H1 (cell line): ENCODE measurements at regions not wholly inside any gene's neighbourhood (a gene's known extent, or its start where the extent isn't known, plus 50 kb on each side); places are given as distances from the start of the nearest gene placed in this dataset.

Source experiments
- CTCF ChIA-PET: fragments of 300-600 bp; sonication (Branson Sonifier 250); formaldehyde crosslinking; loops from one replicate; lab custom pipeline; 2021; ENCODE audit not compliant: partially characterized antibody; lab: Charles Lee
- POLR2A ChIA-PET: fragments of 300-600 bp; sonication (Branson Sonifier 250); formaldehyde crosslinking; loops from one replicate; lab custom pipeline; 2021; ENCODE audit warnings: inconsistent platforms; ENCODE audit not compliant: partially characterized antibody; lab: Charles Lee
- DNase-seq, 2 experiments: peaks; one replicate each; pipeline versions ENCODE4 v3.0.0 to v3.0.0-alpha.2; 2010 to 2022; ENCODE audit warnings: low spot score in 2 of 2, low read depth in 1 of 2, mixed read lengths in 1 of 2
- FAIRE-seq: peaks from 2 replicates; lab custom pipeline; 2011; peaks lifted over from hg19 to GRCh38; lab: Jason Lieb, UNC
- H2AFZ ChIP-seq: 2 replicates; pipeline ENCODE4 v1.8.1; 2012; ENCODE audit warnings: low read length, inconsistent platforms
- H2AK5ac ChIP-seq: 2 replicates; pipeline ENCODE4 v1.6.1; 2013; ENCODE audit warnings: low read depth, low read length
- H2BK120ac ChIP-seq: replicated peaks from 2 replicates; pipeline ENCODE3; 2013; ENCODE audit warnings: low read depth, low read length, inconsistent platforms
- H2BK12ac ChIP-seq: 2 replicates; pipeline ENCODE4 v1.6.1; 2013; ENCODE audit warnings: low read depth, low read length
- H2BK15ac ChIP-seq: 2 replicates; pipeline ENCODE4 v1.6.1; 2013; ENCODE audit warnings: low read length
- H2BK20ac ChIP-seq: 2 replicates; pipeline ENCODE4 v1.6.1; 2013; ENCODE audit warnings: low read length
- H2BK5ac ChIP-seq: 2 replicates; pipeline ENCODE4 v1.6.1; 2013; ENCODE audit warnings: low read depth, low read length
- H3K14ac ChIP-seq: 2 replicates; pipeline ENCODE4 v1.6.1; 2013; ENCODE audit warnings: inconsistent platforms; ENCODE audit not compliant: insufficient read length
- H3K18ac ChIP-seq: 2 replicates; pipeline ENCODE4 v1.6.1; 2013; ENCODE audit warnings: low read length; ENCODE audit errors: extremely low read depth
- H3K23ac ChIP-seq: 2 replicates; pipeline ENCODE4 v1.6.1; 2013; ENCODE audit warnings: inconsistent platforms; ENCODE audit not compliant: insufficient read length
- H3K23me2 ChIP-seq: 2 replicates; pipeline ENCODE4 v1.6.1; 2013; ENCODE audit warnings: low read depth, low read length
- H3K27ac ChIP-seq: 2 replicates; pipeline ENCODE4 v1.6.1; 2011; ENCODE audit warnings: low read depth, low read length, inconsistent platforms
- H3K27me3 ChIP-seq, 4 experiments: replicated peaks in 1 of 4; 1 replicate in 1 of 4; 2 replicates in 3 of 4; pipeline versions ENCODE4 v1.6.1 to v1.8.1; 2011 to 2013; ENCODE audit warnings: low read length in 3 of 4, mild to moderate bottlenecking in 3 of 4, inconsistent platforms in 2 of 4, mixed read lengths in 2 of 4, moderate library complexity in 1 of 4; ENCODE audit not compliant: control insufficient read depth in 3 of 4, insufficient read depth in 3 of 4; ENCODE audit errors: extremely low read depth in 1 of 4
- H3K36me3 ChIP-seq, 4 experiments: 2 replicates each; pipeline versions ENCODE4 v1.6.1 to v1.8.1; 2011 to 2013; ENCODE audit warnings: mild to moderate bottlenecking in 4 of 4, low read length in 3 of 4, moderate library complexity in 2 of 4, control low read depth in 1 of 4, inconsistent platforms in 1 of 4; ENCODE audit not compliant: insufficient read depth in 4 of 4, control insufficient read depth in 2 of 4
- H3K4ac ChIP-seq: replicated peaks from 2 replicates; pipeline ENCODE3; 2013; ENCODE audit warnings: low read length, low read depth, mixed read lengths, inconsistent platforms; ENCODE audit not compliant: insufficient read length
- H3K4me1 ChIP-seq, 4 experiments: replicated peaks in 1 of 4; 1 replicate in 1 of 4; 2 replicates in 3 of 4; pipeline versions ENCODE4 v1.6.1 to v1.8.1; 2011 to 2013; ENCODE audit warnings: low read length in 3 of 4, inconsistent platforms in 2 of 4, mixed read lengths in 1 of 4; ENCODE audit not compliant: insufficient read depth in 4 of 4, control insufficient read depth in 3 of 4
- H3K4me2 ChIP-seq, 2 experiments: 2 replicates each; pipeline versions ENCODE4 v1.6.1 to v1.8.1; 2011 to 2013; ENCODE audit warnings: low read depth in 2 of 2, low read length in 2 of 2, control low read depth in 1 of 2, inconsistent platforms in 1 of 2, mild to moderate bottlenecking in 1 of 2; ENCODE audit not compliant: insufficient read depth in 1 of 2
- H3K4me3 ChIP-seq, 4 experiments: fragments of 200-600, 300-600 bp in 1 of 4; sonication (generic), shearing (Covaris generic), sonication (Bioruptor Twin) in 1 of 4; 2 replicates each; pipeline versions ENCODE4 v1.5.1 to v1.8.1; 2011 to 2016; ENCODE audit warnings: low read length in 4 of 4, low read depth in 3 of 4, control low read depth in 2 of 4, inconsistent platforms in 2 of 4, mild to moderate bottlenecking in 2 of 4, mixed read lengths in 1 of 4, moderate library complexity in 1 of 4; ENCODE audit not compliant: insufficient read depth in 2 of 4; ENCODE audit errors: extremely low read depth in 1 of 4
- H3K56ac ChIP-seq: replicated peaks from 2 replicates; pipeline ENCODE3; 2013; ENCODE audit warnings: low read depth, mild to moderate bottlenecking, mixed read lengths, low read length, inconsistent platforms; ENCODE audit not compliant: insufficient read length
- H3K79me1 ChIP-seq: 2 replicates; pipeline ENCODE4 v1.6.1; 2013; ENCODE audit warnings: low read depth, low read length, control low read depth
- H3K79me2 ChIP-seq, 2 experiments: 2 replicates each; pipeline versions ENCODE4 v1.6.1 to v1.8.1; 2012 to 2013; ENCODE audit warnings: low read length in 2 of 2, mild to moderate bottlenecking in 2 of 2, inconsistent platforms in 1 of 2; ENCODE audit not compliant: insufficient read depth in 2 of 2, control insufficient read depth in 1 of 2
- H3K9ac ChIP-seq, 4 experiments: replicated peaks in 1 of 4; 1 replicate in 1 of 4; 2 replicates in 3 of 4; pipeline versions ENCODE4 v1.6.1 to v1.8.1; 2011 to 2013; ENCODE audit warnings: low read depth in 3 of 4, low read length in 3 of 4, control low read depth in 2 of 4, mild to moderate bottlenecking in 2 of 4, moderate library complexity in 2 of 4, inconsistent platforms in 1 of 4; ENCODE audit errors: extremely low read depth in 1 of 4
- H3K9me3 ChIP-seq, 2 experiments: 2 replicates each; pipeline versions ENCODE4 v1.6.1 to v1.8.1; 2012 to 2013; ENCODE audit warnings: mild to moderate bottlenecking in 2 of 2, moderate library complexity in 2 of 2, control low read depth in 1 of 2, inconsistent platforms in 1 of 2, low read depth in 1 of 2, low read length in 1 of 2, mixed read lengths in 1 of 2; ENCODE audit not compliant: insufficient read depth in 2 of 2
- H4K20me1 ChIP-seq, 2 experiments: replicated peaks in 1 of 2; 2 replicates each; pipeline versions ENCODE3 to v1.8.1; 2011 to 2013; ENCODE audit warnings: inconsistent platforms in 2 of 2, low read length in 2 of 2, mild to moderate bottlenecking in 1 of 2; ENCODE audit not compliant: insufficient read depth in 2 of 2, control insufficient read depth in 1 of 2
- H4K5ac ChIP-seq: 2 replicates; pipeline ENCODE4 v1.6.1; 2013; ENCODE audit warnings: low read length, low read depth, mixed read lengths, inconsistent platforms; ENCODE audit not compliant: insufficient read length
- H4K8ac ChIP-seq: 2 replicates; pipeline ENCODE4 v1.8.0; 2013; ENCODE audit warnings: mild to moderate bottlenecking, moderate library complexity, low read length, inconsistent platforms; ENCODE audit not compliant: insufficient read depth; ENCODE audit errors: extremely low read depth
- H4K91ac ChIP-seq: replicated peaks from 2 replicates; pipeline ENCODE3; 2013; ENCODE audit warnings: low read length, mixed read lengths, inconsistent platforms; ENCODE audit not compliant: insufficient read length
- EP300 ChIP-seq, 2 experiments: IDR thresholded peaks; 1 replicate in 1 of 2; 2 replicates in 1 of 2; pipeline ENCODE4 v1.6.1; 2011 to 2012; ENCODE audit warnings: low read depth in 2 of 2, low read length in 2 of 2, mild to moderate bottlenecking in 2 of 2, borderline replicate concordance in 1 of 2, inconsistent platforms in 1 of 2, moderate library complexity in 1 of 2
- KDM1A ChIP-seq: fragments of 200-600, 300-600 bp; sonication (generic); IDR thresholded peaks from 2 replicates; pipeline ENCODE4 v1.7.1; 2016; ENCODE audit warnings: mild to moderate bottlenecking, low read length, borderline replicate concordance
- RAD21 ChIP-seq, 2 experiments: IDR thresholded peaks in 1 of 2; conservative IDR thresholded peaks in 1 of 2; 2 replicates each; pipeline ENCODE4 v1.6.1; 2011; ENCODE audit warnings: low read depth in 2 of 2, low read length in 2 of 2, improper control_type of control experiment in 1 of 2, inconsistent platforms in 1 of 2, mild to moderate bottlenecking in 1 of 2, moderate library complexity in 1 of 2
- SP2 ChIP-seq: IDR thresholded peaks from 2 replicates; pipeline ENCODE4 v1.6.1; 2012; ENCODE audit warnings: mild to moderate bottlenecking, low read length, inconsistent platforms
- TAF1 ChIP-seq: IDR thresholded peaks from 2 replicates; pipeline ENCODE4 v1.6.1; 2011; ENCODE audit warnings: mild to moderate bottlenecking, low read depth, low read length
- TEAD4 ChIP-seq: IDR thresholded peaks from 2 replicates; pipeline ENCODE4 v1.6.1; 2012; ENCODE audit warnings: low read depth, low read length, inconsistent platforms, mixed read lengths

DNA sequence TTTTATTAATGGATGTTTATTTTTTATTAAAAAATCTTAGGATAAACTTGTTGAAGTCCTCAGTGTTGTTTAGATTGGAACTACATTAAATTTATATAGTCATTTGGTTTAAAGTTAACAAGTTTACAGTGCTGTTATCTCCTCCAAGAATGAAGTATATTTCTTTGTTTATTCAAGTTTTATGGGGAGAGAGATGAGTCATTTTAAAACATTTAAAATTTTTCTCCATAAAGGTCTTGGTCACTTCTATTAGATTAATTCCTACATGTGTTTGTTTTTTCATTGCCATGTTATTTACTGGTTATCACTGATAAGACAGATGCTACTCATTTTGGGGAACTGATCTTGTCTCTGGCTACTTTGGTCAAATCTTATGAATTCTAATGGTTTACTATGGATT is 429.6 kb downstream of the METTL15 start:
- Histone ChIP-seq H3K9ac (no peak overlapping the region), H2BK15ac (no peak overlapping the region), H4K20me1 (no peaks in the 10 kb centered on the region), H3K14ac (no peak overlapping the region), H2AFZ (no peak overlapping the region), H3K36me3 (no peaks in the 10 kb centered on the region), H4K91ac (no peak overlapping the region), H2BK12ac (no peak overlapping the region), H3K4me1 (no peaks in the 10 kb centered on the region; a peak in 1 of 7 replicates), H3K18ac (no peak overlapping the region), H3K9me3 (no peaks in the 10 kb centered on the region), H2BK120ac (no peak overlapping the region), H2BK5ac (no peak overlapping the region), H3K4me2 (no peak overlapping the region), H4K5ac (no peak overlapping the region), H3K23me2 (no peaks in the 10 kb centered on the region), H3K23ac (no peak overlapping the region), H3K79me2 (no peaks in the 10 kb centered on the region), H3K79me1 (no peaks in the 10 kb centered on the region), H2AK5ac (no peak overlapping the region), H3K56ac (no peak overlapping the region), H3K27me3 (no peaks in the 10 kb centered on the region), H3K27ac (no peak overlapping the region), H3K4me3 (no peak overlapping the region), H4K8ac (no peak overlapping the region), H3K4ac (no peak overlapping the region), H2BK20ac (no peak overlapping the region)
- no peak for TF ChIP-seq EP300 (IDR thresholded peaks at IDR 0.05; ENCODE audit: borderline replicate concordance in 1 of 2, low read depth in 2 of 2, low read length in 2 of 2)
- TF ChIP-seq RAD21 (IDR thresholded peaks at IDR 0.05 in 1 of 2, conservative IDR thresholded peaks at IDR 0.05 in 1 of 2; ENCODE audit: low read depth in 2 of 2, low read length in 2 of 2): no peak
- no peak for TF ChIP-seq SP2
- no peak for TF ChIP-seq TAF1
- no peak for TF ChIP-seq KDM1A
- no peak for TF ChIP-seq TEAD4
- FAIRE-seq (no peak), DNase-seq (no peak)
- ChIA-PET CTCF (no interaction called here), POLR2A (no interaction called here)
